IMR-90 (cell line): ENCODE measurements at regions not wholly inside any gene's neighbourhood (a gene's known extent, or its start where the extent isn't known, plus 50 kb on each side); places are given as distances from the start of the nearest gene placed in this dataset.

Source experiments
- ATAC-seq: fragments of 200-7000 bp; cut with Tn5 transposase; 2 replicates; pipeline ENCODE4 v1.9.1; 2020; ENCODE audit warnings: low read depth, mild to moderate bottlenecking, moderate library complexity
- BruUV-seq: library from RNA; stranded (reverse); fragments of 400-500 nt; replicated peaks from 2 replicates; lab custom pipeline; 2021; lab: Mats Ljungman, UMichigan
- CTCF ChIA-PET: fragments of 300-600 bp; formaldehyde crosslinking; extraction: SDS; loops from one replicate; lab custom pipeline; 2021; ENCODE audit warnings: antibody characterized with exemption; lab: Yijun Ruan, JAX
- POLR2A ChIA-PET: fragments of 300-600 bp; sonication (Branson Sonifier 250); formaldehyde crosslinking; loops from one replicate; lab custom pipeline; 2022; ENCODE audit warnings: antibody characterized with exemption; ENCODE audit not compliant: unreplicated experiment; lab: Charles Lee
- DNase-seq: peaks from one replicate; pipeline ENCODE4 v3.0.0; 2013
- H2AFZ ChIP-seq: replicated peaks from 2 replicates; pipeline ENCODE3; 2013; ENCODE audit warnings: low read length, mild to moderate bottlenecking; ENCODE audit not compliant: poor library complexity
- H2AK5ac ChIP-seq: 2 replicates; pipeline ENCODE4 v1.6.1; 2013; ENCODE audit warnings: low read depth, low read length, inconsistent platforms
- H2AK9ac ChIP-seq: replicated peaks from 2 replicates; pipeline ENCODE3; 2013; ENCODE audit warnings: mild to moderate bottlenecking, low read depth, low read length, moderate library complexity; ENCODE audit not compliant: poor library complexity
- H2BK120ac ChIP-seq: 2 replicates; pipeline ENCODE4 v1.6.1; 2013; ENCODE audit warnings: low read depth, low read length, inconsistent platforms
- H2BK15ac ChIP-seq: 3 replicates; pipeline ENCODE4 v1.6.1; 2013; ENCODE audit warnings: low read depth, low read length, inconsistent platforms
- H2BK20ac ChIP-seq: 2 replicates; pipeline ENCODE4 v1.6.1; 2013; ENCODE audit warnings: low read depth, mild to moderate bottlenecking, inconsistent platforms, low read length, moderate library complexity
- H2BK5ac ChIP-seq: 2 replicates; pipeline ENCODE4 v1.6.1; 2013; ENCODE audit warnings: mild to moderate bottlenecking, low read depth, low read length, inconsistent platforms; ENCODE audit not compliant: poor library complexity, severe bottlenecking
- H3K14ac ChIP-seq: replicated peaks from 2 replicates; pipeline ENCODE4 v1.6.1; 2013; ENCODE audit warnings: low read depth, low read length, inconsistent platforms
- H3K18ac ChIP-seq: 2 replicates; pipeline ENCODE4 v1.6.1; 2013; ENCODE audit warnings: low read depth, low read length, control low read depth
- H3K23ac ChIP-seq: 2 replicates; pipeline ENCODE4 v1.6.1; 2013; ENCODE audit warnings: low read depth, low read length, inconsistent platforms
- H3K27ac ChIP-seq: 2 replicates; pipeline ENCODE4 v1.5.1; 2013; ENCODE audit warnings: mild to moderate bottlenecking, control low read depth, low read length; ENCODE audit not compliant: insufficient read depth
- H3K27me3 ChIP-seq: 2 replicates; pipeline ENCODE4 v1.6.1; 2013; ENCODE audit warnings: low read length; ENCODE audit not compliant: control insufficient read depth, insufficient read depth
- H3K36me3 ChIP-seq: 2 replicates; pipeline ENCODE4 v1.6.1; 2013; ENCODE audit warnings: low read length, mixed read lengths; ENCODE audit not compliant: control insufficient read depth, insufficient read depth
- H3K4ac ChIP-seq: 2 replicates; pipeline ENCODE4 v1.6.1; 2013; ENCODE audit warnings: low read depth, low read length, inconsistent platforms
- H3K4me1 ChIP-seq: 2 replicates; pipeline ENCODE4 v1.6.1; 2013; ENCODE audit warnings: low read length, mixed read lengths; ENCODE audit not compliant: control insufficient read depth, insufficient read depth
- H3K4me2 ChIP-seq: 2 replicates; pipeline ENCODE4 v1.6.1; 2013; ENCODE audit warnings: low read depth, mild to moderate bottlenecking, control low read depth, low read length, moderate library complexity
- H3K4me3 ChIP-seq: 2 replicates; pipeline ENCODE4 v1.5.1; 2013; ENCODE audit warnings: low read depth, mild to moderate bottlenecking, control low read depth, low read length, moderate library complexity; ENCODE audit not compliant: insufficient read depth
- H3K56ac ChIP-seq: 2 replicates; pipeline ENCODE4 v1.6.1; 2013; ENCODE audit warnings: low read length, inconsistent platforms; ENCODE audit not compliant: insufficient read depth; ENCODE audit errors: extremely low read depth
- H3K79me1 ChIP-seq, 2 experiments: 2 replicates each; pipeline ENCODE4 v1.6.1; 2013; ENCODE audit warnings: low read length in 2 of 2, inconsistent platforms in 1 of 2, low read depth in 1 of 2
- H3K9ac ChIP-seq: 2 replicates; pipeline ENCODE4 v1.6.1; 2013; ENCODE audit warnings: low read depth, low read length, control low read depth
- H3K9me1 ChIP-seq: 2 replicates; pipeline ENCODE4 v1.6.1; 2013; ENCODE audit warnings: low read length, inconsistent platforms; ENCODE audit not compliant: insufficient read depth
- H3K9me3 ChIP-seq: 2 replicates; pipeline ENCODE4 v1.6.1; 2013; ENCODE audit warnings: low read length; ENCODE audit not compliant: control insufficient read depth, insufficient read depth
- H4K20me1 ChIP-seq: 2 replicates; pipeline ENCODE4 v1.6.1; 2013; ENCODE audit warnings: low read length, inconsistent platforms; ENCODE audit not compliant: insufficient read depth
- H4K5ac ChIP-seq: 2 replicates; pipeline ENCODE4 v1.6.1; 2013; ENCODE audit warnings: mild to moderate bottlenecking, low read depth, low read length, control low read depth
- H4K8ac ChIP-seq, 2 experiments: 2 replicates each; pipeline ENCODE4 v1.6.1; 2013; ENCODE audit warnings: low read depth in 2 of 2, low read length in 2 of 2, control low read depth in 1 of 2, inconsistent platforms in 1 of 2
- H4K91ac ChIP-seq: 2 replicates; pipeline ENCODE4 v1.6.1; 2013; ENCODE audit warnings: low read depth, low read length, inconsistent platforms; ENCODE audit not compliant: insufficient read depth
- BHLHE40 ChIP-seq: fragments of 150-350 bp; IDR thresholded peaks from 2 replicates; pipeline ENCODE4 v1.6.1; 2016; ENCODE audit warnings: mild to moderate bottlenecking, low read depth, low read length
- CEBPB ChIP-seq: IDR thresholded peaks from 2 replicates; pipeline ENCODE4 v1.6.1; 2012; ENCODE audit warnings: low read depth, low read length, improper control_type of control experiment
- CHD1 ChIP-seq: IDR thresholded peaks from 2 replicates; pipeline ENCODE4 v1.6.1; 2012; ENCODE audit warnings: low read depth, low read length, improper control_type of control experiment
- CTCF ChIP-seq: conservative IDR thresholded peaks from 2 replicates; pipeline ENCODE4 v1.5.1; 2012; ENCODE audit warnings: mild to moderate bottlenecking, low read depth, low read length, improper control_type of control experiment
- ELK1 ChIP-seq: fragments of 150-350 bp; IDR thresholded peaks from 2 replicates; pipeline ENCODE4 v1.6.1; 2016; ENCODE audit warnings: low read depth, mild to moderate bottlenecking, low read length, moderate library complexity, borderline replicate concordance
- FOS ChIP-seq: fragments of 150-350 bp; IDR thresholded peaks from 2 replicates; pipeline ENCODE4 v1.6.1; 2016; ENCODE audit warnings: low read depth, low read length
- MAFK ChIP-seq: IDR thresholded peaks from 2 replicates; pipeline ENCODE4 v1.6.1; 2012; ENCODE audit warnings: low read depth, low read length, improper control_type of control experiment
- MAZ ChIP-seq: IDR thresholded peaks from 2 replicates; pipeline ENCODE4 v1.6.1; 2012; ENCODE audit warnings: low read depth, mild to moderate bottlenecking, low read length, improper control_type of control experiment, moderate library complexity, borderline replicate concordance
- MXI1 ChIP-seq: IDR thresholded peaks from 2 replicates; pipeline ENCODE4 v1.6.1; 2012; ENCODE audit warnings: low read depth, mild to moderate bottlenecking, low read length, moderate library complexity, borderline replicate concordance
- NFE2L2 ChIP-seq: fragments of 150-350 bp; IDR thresholded peaks from 2 replicates; pipeline ENCODE4 v1.6.1; 2016; ENCODE audit warnings: low read depth, mild to moderate bottlenecking, low read length
- POLR2A ChIP-seq: IDR thresholded peaks from 2 replicates; pipeline ENCODE4 v1.6.1; 2012; ENCODE audit warnings: mild to moderate bottlenecking, low read depth, low read length
- RAD21 ChIP-seq: IDR thresholded peaks from 2 replicates; pipeline ENCODE4 v1.6.1; 2012; ENCODE audit warnings: low read length, improper control_type of control experiment
- RCOR1 ChIP-seq: IDR thresholded peaks from 2 replicates; pipeline ENCODE4 v1.6.1; 2012; ENCODE audit warnings: mild to moderate bottlenecking, low read length, improper control_type of control experiment; ENCODE audit not compliant: insufficient replicate concordance
- RFX5 ChIP-seq: IDR thresholded peaks from 2 replicates; pipeline ENCODE4 v1.8.0; 2012; ENCODE audit warnings: low read depth, mild to moderate bottlenecking, low read length, moderate library complexity
- SMC3 ChIP-seq: fragments of 150-350 bp; IDR thresholded peaks from 2 replicates; pipeline ENCODE4 v1.6.1; 2016; ENCODE audit warnings: low read depth, mild to moderate bottlenecking, antibody characterized with exemption, low read length, moderate library complexity
- WGBS, 2 experiments: methylation state at CpG; one replicate each; pipeline versions ENCODE4 v1.1.5 to v1.1.7; 2013; ENCODE audit warnings: missing lambda C conversion rate in 2 of 2; ENCODE audit not compliant: insufficient read length in 1 of 2; ENCODE audit errors: extremely low coverage in 2 of 2; 5-methylcytosine and 5-hydroxymethylcytosine counted together
- dilution Hi-C: fragments of 300-500 bp; cut with HindIII; formaldehyde crosslinking; loops from one replicate; pipeline ENCODE4 v1.14.3; 2018; ENCODE audit warnings: low sequenced_read_pairs; ENCODE audit not compliant: unreplicated experiment
- in situ Hi-C: fragments of 300-500 bp; cut with MboI; formaldehyde crosslinking; loops from 3 replicates; pipeline ENCODE4 v1.14.3; 2019; ENCODE audit warnings: low sequenced_read_pairs, inconsistent platforms, mixed read lengths
- intact Hi-C: fragments of 100-400 bp; cut with micrococcal nuclease; formaldehyde crosslinking; loops from 2 replicates; pipeline ENCODE4 v1.10.0; 2022
- TF ChIP-seq, protein P1 (sequence below): fragments of 150-350 bp; IDR thresholded peaks from 2 replicates; pipeline ENCODE4 v1.6.1; 2017; ENCODE audit warnings: mild to moderate bottlenecking, antibody characterized with exemption, low read length, low read depth

- Histone ChIP-seq H2AK9ac (no peak overlapping the region), H3K4ac (no peak overlapping the region), H3K27ac (no peak overlapping the region), H2AFZ (no peak overlapping the region), H3K14ac (no peak overlapping the region), H4K8ac (no peak overlapping the region), H4K20me1 (no peaks in the 10 kb centered on the region), H3K9me1 (no peaks in the 10 kb centered on the region), H3K36me3 (no peaks in the 10 kb centered on the region), H2AK5ac (no peak overlapping the region), H3K18ac (no peak overlapping the region), H2BK5ac (no peak overlapping the region), H3K56ac (no peak overlapping the region), H3K27me3 (no peaks in the 10 kb centered on the region), H2BK120ac (no peak overlapping the region), H3K79me1 (no peaks in the 10 kb centered on the region), H4K91ac (no peak overlapping the region), H2BK20ac (no peak overlapping the region), H3K4me3 (no peak overlapping the region), H3K4me2 (no peak overlapping the region), H3K9ac (no peak overlapping the region), H2BK15ac (no peak overlapping the region), H3K9me3 (no peaks in the 10 kb centered on the region), H3K23ac (no peak overlapping the region), H4K5ac (no peak overlapping the region), H3K4me1 (no peaks in the 10 kb centered on the region)
- POLR2A ChIA-PET, result no interaction called here
- TF ChIP-seq SMC3, result no peak
- TF ChIP-seq MAZ, result no peak
- no peak for TF ChIP-seq ELK1
- TF ChIP-seq RCOR1, result no peak
- TF ChIP-seq MXI1, result no peak
- TF ChIP-seq FOS, result no peak
- no peak for TF ChIP-seq RFX5
- TF ChIP-seq POLR2A, result no peak
- no peak for TF ChIP-seq MAFK
- no peak for TF ChIP-seq RAD21
- no peak for TF ChIP-seq NFE2L2
- no peak for TF ChIP-seq CEBPB
- TF ChIP-seq BHLHE40, result no peak
- TF ChIP-seq CTCF, result no peak
- TF ChIP-seq, protein P1, sequence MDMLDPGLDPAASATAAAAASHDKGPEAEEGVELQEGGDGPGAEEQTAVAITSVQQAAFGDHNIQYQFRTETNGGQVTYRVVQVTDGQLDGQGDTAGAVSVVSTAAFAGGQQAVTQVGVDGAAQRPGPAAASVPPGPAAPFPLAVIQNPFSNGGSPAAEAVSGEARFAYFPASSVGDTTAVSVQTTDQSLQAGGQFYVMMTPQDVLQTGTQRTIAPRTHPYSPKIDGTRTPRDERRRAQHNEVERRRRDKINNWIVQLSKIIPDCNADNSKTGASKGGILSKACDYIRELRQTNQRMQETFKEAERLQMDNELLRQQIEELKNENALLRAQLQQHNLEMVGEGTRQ, result no peak
- no peak for TF ChIP-seq CHD1
- WGBS, 2 experiments, result 67% methylated on average over 1 of the region's 4 CpGs; no CpG with 5 or more reads in 1 of the 2 experiments
- DNase-seq (no peak), ATAC-seq (no peak)
- BruUV-seq, result no TSS peak
- intact Hi-C loops, result no loop called here
- CTCF ChIA-PET, result no interaction called here
- in situ Hi-C loops, result no loop called here
- dilution Hi-C loops, result no loop called here
Observed at GRCh38 chr19:27733551-27734266, 1479.2 kb downstream of the UQCRFS1 start.
